ENCODE measurements at regions not wholly inside any gene's neighbourhood (a gene's known extent, or its start where the extent isn't known, plus 50 kb on each side); places are given as distances from the start of the nearest gene placed in this dataset.
A peak's percentile ranks its signal among the peaks of the same experiment; 100 is the strongest.

- DNase-seq (ENCODE audit: low read depth): no peak
Observed at GRCh38 chr13:73715911-73716510, 418.2 kb downstream of the KLF12 start.

- DNase-seq (ENCODE audit: low read depth): no peak
Observed at GRCh38 chr13:73715114-73715910, 418.9 kb downstream of the KLF12 start.

- DNase-seq (ENCODE audit: low read depth): no peak
Observed at GRCh38 chr13:73714522-73714921, 419.7 kb downstream of the KLF12 start.

GRCh38 chr13:73708393-73708985 is 425.7 kb downstream of the KLF12 start:
- DNase-seq (ENCODE audit: low read depth): peak; percentile 64

GRCh38 chr13:73704587-73704986 is 429.6 kb downstream of the KLF12 start:
- DNase-seq (ENCODE audit: low read depth): no peak

GRCh38 chr13:73703606-73704005 is 430.6 kb downstream of the KLF12 start:
- DNase-seq (ENCODE audit: low read depth): no peak

- no peak for DNase-seq (ENCODE audit: low read depth)
Observed at GRCh38 chr13:73702419-73703071, 431.7 kb downstream of the KLF12 start.

GRCh38 chr13:73701160-73701559 is 433.0 kb downstream of the KLF12 start:
- no peak for DNase-seq (ENCODE audit: low read depth)

GRCh38 chr13:73698859-73699258 is 435.3 kb downstream of the KLF12 start:
- peak; percentile 9 for DNase-seq (ENCODE audit: low read depth)

- no peak for DNase-seq (ENCODE audit: low read depth)
Observed at GRCh38 chr13:73697166-73697565, 437.0 kb downstream of the KLF12 start.

GRCh38 chr13:73696713-73697112 is 437.5 kb downstream of the KLF12 start:
- DNase-seq (ENCODE audit: low read depth): no peak

- no peak for DNase-seq (ENCODE audit: low read depth)
Observed at GRCh38 chr13:73696271-73696670, 437.9 kb downstream of the KLF12 start.

GRCh38 chr13:73695325-73695724 is 438.9 kb downstream of the KLF12 start:
- no peak for DNase-seq (ENCODE audit: low read depth)

- DNase-seq (ENCODE audit: low read depth): no peak
Observed at GRCh38 chr13:73693215-73693614, 441.0 kb downstream of the KLF12 start.

- DNase-seq (ENCODE audit: low read depth): no peak
Observed at GRCh38 chr13:73691891-73692290, 442.3 kb downstream of the KLF12 start.

- no peak for DNase-seq (ENCODE audit: low read depth)
Observed at GRCh38 chr13:73687929-73688328, 446.3 kb downstream of the KLF12 start.

- DNase-seq (ENCODE audit: low read depth): no peak
Observed at GRCh38 chr13:73687087-73687486, 447.1 kb downstream of the KLF12 start.

GRCh38 chr13:73684750-73685149 is 449.5 kb downstream of the KLF12 start:
- DNase-seq (ENCODE audit: low read depth): no peak

- DNase-seq (ENCODE audit: low read depth): no peak
Observed at GRCh38 chr13:73684286-73684685, 449.9 kb downstream of the KLF12 start.

- no peak for DNase-seq (ENCODE audit: low read depth)
Observed at GRCh38 chr13:73683746-73684145, 450.5 kb downstream of the KLF12 start.

GRCh38 chr13:73681779-73682178 is 452.4 kb downstream of the KLF12 start:
- DNase-seq (ENCODE audit: low read depth): no peak

- DNase-seq (ENCODE audit: low read depth): no peak
Observed at GRCh38 chr13:73681015-73681414, 453.2 kb downstream of the KLF12 start.
